WTC11 (cell line): ENCODE measurements at regions not wholly inside any gene's neighbourhood (a gene's known extent, or its start where the extent isn't known, plus 50 kb on each side); places are given as distances from the start of the nearest gene placed in this dataset.

Experiments
- ATAC-seq: fragments of 200-7000 bp; cut with Tn5 transposase; 2 replicates; pipeline ENCODE4 v1.10.0; 2021; ENCODE audit warnings: mild to moderate bottlenecking, moderate library complexity
- CTCF ChIA-PET: fragments of 300-600 bp; sonication (Branson Sonifier 250); formaldehyde crosslinking; loops from one replicate; lab custom pipeline; 2021; ENCODE audit warnings: antibody characterized with exemption; lab: Charles Lee
- POLR2A ChIA-PET: fragments of 350-600 bp; sonication (Branson Sonifier 250); formaldehyde crosslinking; loops from one replicate; lab custom pipeline; 2021; ENCODE audit warnings: antibody characterized with exemption; lab: Charles Lee
- DNase-seq: peaks from one replicate; pipeline ENCODE4 v3.0.0; 2021; ENCODE audit warnings: low spot score
- H3K27ac Mint-ChIP-seq: 2 replicates; pipeline ENCODE4 v1.8.0; 2021; ENCODE audit warnings: mixed read lengths
- H3K27me3 Mint-ChIP-seq: 2 replicates; pipeline ENCODE4 v1.8.0; 2021; ENCODE audit warnings: low read depth, mild to moderate bottlenecking, moderate library complexity, mixed read lengths
- H3K36me3 Mint-ChIP-seq: 2 replicates; pipeline ENCODE4 v1.8.0; 2021; ENCODE audit warnings: mixed read lengths
- H3K4me1 Mint-ChIP-seq: 2 replicates; pipeline ENCODE4 v1.8.0; 2022; ENCODE audit warnings: mixed read lengths
- H3K4me3 Mint-ChIP-seq: 2 replicates; pipeline ENCODE4 v1.8.0; 2021; ENCODE audit warnings: mild to moderate bottlenecking, moderate library complexity, mixed read lengths
- H3K9me3 Mint-ChIP-seq: 2 replicates; pipeline ENCODE4 v1.8.0; 2021; ENCODE audit warnings: mixed read lengths
- AR ChIP-seq: fragments of 250-450 bp; sonication (Bioruptor Pico); IDR thresholded peaks from 2 replicates; pipeline ENCODE4 v1.9.0; 2021; ENCODE audit warnings: mild to moderate bottlenecking
- ATF1 ChIP-seq: sonication (generic); formaldehyde crosslinking; IDR thresholded peaks from 2 replicates; pipeline ENCODE4 v1.8.1; 2023; ENCODE audit warnings: mild to moderate bottlenecking, moderate library complexity, missing genetic modification reagents
- ATF3 ChIP-seq: sonication (generic); formaldehyde crosslinking; conservative IDR thresholded peaks from 2 replicates; pipeline ENCODE4 v1.8.1; 2022; ENCODE audit warnings: mild to moderate bottlenecking, missing genetic modification reagents
- ATF6 ChIP-seq: sonication (generic); formaldehyde crosslinking; IDR thresholded peaks from 2 replicates; pipeline ENCODE4 v1.8.1; 2023; ENCODE audit warnings: mild to moderate bottlenecking, missing genetic modification reagents
- ESRRA ChIP-seq: sonication (generic); formaldehyde crosslinking; IDR thresholded peaks from 2 replicates; pipeline ENCODE4 v1.8.1; 2022; ENCODE audit warnings: mild to moderate bottlenecking, missing genetic modification reagents, borderline replicate concordance
- JAZF1 ChIP-seq: fragments of 250-450 bp; sonication (Bioruptor Pico); IDR thresholded peaks from 2 replicates; pipeline ENCODE4 v1.9.0; 2021; ENCODE audit warnings: moderate library complexity, mild to moderate bottlenecking, inconsistent platforms
- JUN ChIP-seq: sonication (generic); formaldehyde crosslinking; IDR thresholded peaks from 2 replicates; pipeline ENCODE4 v1.8.0; 2023; ENCODE audit warnings: mild to moderate bottlenecking, missing genetic modification reagents
- MLX ChIP-seq: sonication (generic); formaldehyde crosslinking; IDR thresholded peaks from 2 replicates; pipeline ENCODE4 v1.8.1; 2023; ENCODE audit warnings: mild to moderate bottlenecking, missing genetic modification reagents, moderate library complexity
- NFYB ChIP-seq: sonication (generic); formaldehyde crosslinking; conservative IDR thresholded peaks from 2 replicates; pipeline ENCODE4 v1.8.0; 2022; ENCODE audit warnings: low read depth, missing genetic modification reagents
- OVOL2 ChIP-seq: fragments of 250-450 bp; sonication (Bioruptor Pico); IDR thresholded peaks from 2 replicates; pipeline ENCODE4 v1.9.0; 2021; ENCODE audit warnings: mild to moderate bottlenecking, borderline replicate concordance
- SMAD4 ChIP-seq: sonication (generic); formaldehyde crosslinking; IDR thresholded peaks from 2 replicates; pipeline ENCODE4 v1.8.0; 2022; ENCODE audit warnings: mild to moderate bottlenecking, missing genetic modification reagents
- SP1 ChIP-seq: sonication (generic); formaldehyde crosslinking; conservative IDR thresholded peaks from 2 replicates; pipeline ENCODE4 v1.8.1; 2022; ENCODE audit warnings: missing genetic modification reagents
- TP53 ChIP-seq: sonication (generic); formaldehyde crosslinking; IDR thresholded peaks from 2 replicates; pipeline ENCODE4 v1.8.1; 2023; ENCODE audit warnings: mild to moderate bottlenecking, missing genetic modification reagents
- USF1 ChIP-seq: sonication (generic); formaldehyde crosslinking; IDR thresholded peaks from 2 replicates; pipeline ENCODE4 v1.8.0; 2022; ENCODE audit warnings: mild to moderate bottlenecking, missing genetic modification reagents
- USF2 ChIP-seq: sonication (generic); formaldehyde crosslinking; IDR thresholded peaks from 2 replicates; pipeline ENCODE4 v1.8.1; 2023; ENCODE audit warnings: mild to moderate bottlenecking, missing genetic modification reagents, moderate library complexity
- ZNF121 ChIP-seq: sonication (generic); formaldehyde crosslinking; IDR thresholded peaks from 2 replicates; pipeline ENCODE4 v1.8.0; 2023; ENCODE audit warnings: missing genetic modification reagents
- ZNF219 ChIP-seq: sonication (generic); formaldehyde crosslinking; IDR thresholded peaks from 2 replicates; pipeline ENCODE4 v1.8.0; 2023; ENCODE audit warnings: missing genetic modification reagents, mild to moderate bottlenecking, borderline replicate concordance
- ZNF396 ChIP-seq: fragments of 250-450 bp; sonication (Bioruptor Pico); IDR thresholded peaks from 2 replicates; pipeline ENCODE4 v1.8.0; 2021; ENCODE audit warnings: mild to moderate bottlenecking, moderate library complexity, borderline replicate concordance
- ZNF423 ChIP-seq: fragments of 250-450 bp; sonication (Bioruptor Pico); IDR thresholded peaks from 2 replicates; pipeline ENCODE4 v2.1.2; 2022; ENCODE audit warnings: mild to moderate bottlenecking, moderate library complexity

- TF ChIP-seq ATF6 (CRISPR knock-in tag) (no peak), TP53 (CRISPR knock-in tag) (no peak), USF2 (CRISPR knock-in tag) (no peak), ATF3 (CRISPR knock-in tag) (no peak), SMAD4 (CRISPR knock-in tag) (no peak), ZNF121 (CRISPR knock-in tag) (no peak), NFYB (CRISPR knock-in tag) (no peak), MLX (CRISPR knock-in tag) (no peak), ESRRA (CRISPR knock-in tag) (no peak), OVOL2 (CRISPR knock-in tag) (no peak), ZNF396 (CRISPR knock-in tag) (no peak), ZNF423 (CRISPR knock-in tag) (no peak), JUN (no peak), ZNF219 (no peak), ATF1 (CRISPR knock-in tag) (no peak), JAZF1 (CRISPR knock-in tag) (no peak), USF1 (no peak), AR (no peak), SP1 (CRISPR knock-in tag) (no peak)
- CTCF ChIA-PET = interaction anchor here (1.2 kb wide), 1 partner anchor 61 kb away, joined by 4 read pairs; no protein-coding TSS in a partner anchor
- peaks cover 10% of the 10 kb centered on the region for H3K36me3 Mint-ChIP-seq
- ATAC-seq (peak; percentile 79), DNase-seq (peak; percentile 18)
- H3K27me3 Mint-ChIP-seq = no peaks in the 10 kb centered on the region; the same call in 1 of the 2 replicates
- H3K4me1 Mint-ChIP-seq = peaks cover 39% of the 10 kb centered on the region
- POLR2A ChIA-PET = no interaction called here
- H3K27ac Mint-ChIP-seq = peak overlapping the region; percentile 3
- no peak overlapping the region for H3K4me3 Mint-ChIP-seq
- H3K9me3 Mint-ChIP-seq = peaks cover 9% of the 10 kb centered on the region
These were observed 385.6 kb downstream of the GRIN2B start for GRCh38 chr12:13595536-13596443.
